GM18517 (cell line): ENCODE measurements at regions not wholly inside any gene's neighbourhood (a gene's known extent, or its start where the extent isn't known, plus 50 kb on each side); places are given as distances from the start of the nearest gene placed in this dataset.

Source experiments
- ATAC-seq: cut with Tn5 transposase; IDR thresholded peaks from one replicate; pipeline ENCODE4 v1.9.1; 2021; ENCODE audit warnings: mild to moderate bottlenecking, moderate library complexity; ENCODE audit not compliant: unreplicated experiment

GRCh38 chr21:28758042-28758882, 234.4 kb downstream of the LTN1 start:
- no peak for ATAC-seq

GRCh38 chr21:28754862-28755261, 237.8 kb downstream of the LTN1 start:
- ATAC-seq = no peak

GRCh38 chr21:28754127-28754611, 238.5 kb downstream of the LTN1 start:
- ATAC-seq = no peak

GRCh38 chr21:28752131-28752530, 240.5 kb downstream of the LTN1 start:
- ATAC-seq = no peak

GRCh38 chr21:28751176-28751575, 241.5 kb downstream of the LTN1 start:
- no peak for ATAC-seq

GRCh38 chr21:28750565-28750964, 242.1 kb downstream of the LTN1 start:
- ATAC-seq = no peak

GRCh38 chr21:28749536-28749935, 243.1 kb downstream of the LTN1 start:
- no peak for ATAC-seq

- ATAC-seq = no peak
These were observed 245.2 kb downstream of the LTN1 start for GRCh38 chr21:28747464-28747863.

- ATAC-seq = no peak
These were observed 246.5 kb downstream of the LTN1 start for GRCh38 chr21:28746166-28746565.

- ATAC-seq = peak; percentile 86
These were observed 247.3 kb downstream of the LTN1 start for GRCh38 chr21:28745131-28746016.

- ATAC-seq = no peak
These were observed 249.0 kb downstream of the LTN1 start for GRCh38 chr21:28743723-28744122.

- no peak for ATAC-seq
These were observed 250.2 kb downstream of the LTN1 start for GRCh38 chr21:28742527-28742926.

GRCh38 chr21:28740125-28740524, 252.6 kb downstream of the LTN1 start:
- no peak for ATAC-seq

GRCh38 chr21:28738882-28739281, 253.8 kb downstream of the LTN1 start:
- ATAC-seq = no peak

- ATAC-seq = no peak
These were observed 254.3 kb downstream of the LTN1 start for GRCh38 chr21:28738420-28738704.

- no peak for ATAC-seq
These were observed 254.8 kb downstream of the LTN1 start for GRCh38 chr21:28737674-28738419.

GRCh38 chr21:28734522-28735175, 258.0 kb downstream of the LTN1 start:
- ATAC-seq = no peak

GRCh38 chr21:28731700-28732321, 260.9 kb downstream of the LTN1 start:
- no peak for ATAC-seq

- ATAC-seq = no peak
These were observed 262.8 kb downstream of the LTN1 start for GRCh38 chr21:28729887-28730286.

- no peak for ATAC-seq
These were observed 264.9 kb downstream of the LTN1 start for GRCh38 chr21:28727809-28728208.
